HCT116 (cell line): ENCODE measurements at regions not wholly inside any gene's neighbourhood (a gene's known extent, or its start where the extent isn't known, plus 50 kb on each side); places are given as distances from the start of the nearest gene placed in this dataset.

Experiments used
- ATAC-seq: fragments of 200-7000 bp; cut with Tn5 transposase; 2 replicates; pipeline ENCODE4 v1.9.1; 2020; ENCODE audit warnings: mild to moderate bottlenecking, moderate library complexity
- BruUV-seq: library from RNA; stranded (reverse); fragments of 400-500 nt; replicated peaks from 2 replicates; lab custom pipeline; 2021; lab: Mats Ljungman, UMichigan
- CTCF ChIA-PET: fragments of 300-600 bp; sonication (Branson Sonifier 250); formaldehyde crosslinking; loops from one replicate; lab custom pipeline; 2021; ENCODE audit warnings: antibody characterized with exemption; lab: Charles Lee
- POLR2A ChIA-PET: fragments of 300-600, 350-600 bp; sonication (Branson Sonifier 250); formaldehyde crosslinking; loops from one replicate; lab custom pipeline; 2021; ENCODE audit warnings: antibody characterized with exemption; lab: Charles Lee
- RAD21 ChIA-PET, 2 experiments: fragments of 300-600 bp; sonication (Branson Sonifier 250); formaldehyde crosslinking; loops; one replicate each; lab custom pipeline; 2023; ENCODE audit warnings: low total read pairs in 2 of 2; ENCODE audit not compliant: uncharacterized antibody in 2 of 2, unreplicated experiment in 2 of 2, low non-redundant PET in 1 of 2; lab: Charles Lee
- DNase-seq: peaks from one replicate; pipeline ENCODE4 v3.0.0-alpha.2; 2010; ENCODE audit warnings: low read depth, low spot score
- H2AFZ ChIP-seq: fragments of 200-600 bp; shearing (Covaris generic), sonication (generic); 2 replicates; pipeline ENCODE4 v1.6.1; 2017; ENCODE audit warnings: low read depth, mixed run types, mixed read lengths, antibody characterized with exemption, low read length; ENCODE audit not compliant: poor library complexity, severe bottlenecking
- H3K27ac ChIP-seq: 2 replicates; pipeline ENCODE4 v1.5.1; 2012; ENCODE audit warnings: low read depth, low read length
- H3K27me3 ChIP-seq: fragments of 200-600 bp; sonication (generic); 2 replicates; pipeline ENCODE4 v1.6.1; 2016; ENCODE audit warnings: mixed run types, low read length, mixed read lengths; ENCODE audit not compliant: insufficient read depth
- H3K36me3 ChIP-seq, 2 experiments: fragments of 200-500 bp in 1 of 2; fragments of 200-600 bp in 1 of 2; sonication (Bioruptor generic) in 1 of 2; sonication (generic) in 1 of 2; 2 replicates each; pipeline versions ENCODE4 v1.5.1 to v1.6.1; 2014 to 2016; ENCODE audit warnings: low read length in 2 of 2, inconsistent platforms in 1 of 2, mixed read lengths in 1 of 2, mixed run types in 1 of 2; ENCODE audit not compliant: insufficient read depth in 2 of 2, control insufficient read depth in 1 of 2
- H3K4me1 ChIP-seq, 2 experiments: fragments of 200-600 bp in 1 of 2; sonication (generic) in 1 of 2; 2 replicates each; pipeline versions ENCODE4 v1.5.1 to v1.6.1; 2012 to 2017; ENCODE audit warnings: low read length in 2 of 2, inconsistent platforms in 1 of 2, mild to moderate bottlenecking in 1 of 2, mixed read lengths in 1 of 2, mixed run types in 1 of 2, moderate library complexity in 1 of 2; ENCODE audit not compliant: insufficient read depth in 2 of 2, control insufficient read depth in 1 of 2
- H3K4me2 ChIP-seq: fragments of 200-600 bp; sonication (generic); 2 replicates; pipeline ENCODE4 v1.6.1; 2017; ENCODE audit warnings: mixed run types, low read length, mixed read lengths
- H3K4me3 ChIP-seq, 2 experiments: fragments of 200-600 bp in 1 of 2; sonication (generic) in 1 of 2; replicated peaks in 1 of 2; 2 replicates each; pipeline ENCODE4 v1.5.1; 2011 to 2016; ENCODE audit warnings: low read length in 2 of 2, control low read depth in 1 of 2, low read depth in 1 of 2, mild to moderate bottlenecking in 1 of 2, mixed read lengths in 1 of 2, mixed run types in 1 of 2
- H3K79me2 ChIP-seq: fragments of 200-600 bp; sonication (generic); 2 replicates; pipeline ENCODE4 v1.6.1; 2017; ENCODE audit warnings: mild to moderate bottlenecking, mixed run types, low read length, moderate library complexity, mixed read lengths; ENCODE audit not compliant: insufficient read depth
- H3K9ac ChIP-seq: fragments of 200-600 bp; sonication (generic); 2 replicates; pipeline ENCODE4 v1.6.1; 2016; ENCODE audit warnings: low read length, mixed read lengths
- H3K9me2 ChIP-seq: fragments of 200-600 bp; sonication (generic), shearing (Covaris generic); 2 replicates; pipeline ENCODE4 v1.6.1; 2017; ENCODE audit warnings: mixed run types, mild to moderate bottlenecking, moderate library complexity; ENCODE audit not compliant: insufficient read depth
- H3K9me3 ChIP-seq, 2 experiments: fragments of 200-500 bp in 1 of 2; fragments of 200-600 bp in 1 of 2; sonication (Bioruptor generic) in 1 of 2; sonication (generic) in 1 of 2; 2 replicates each; pipeline ENCODE4 v1.6.1; 2014 to 2017; ENCODE audit warnings: low read length in 2 of 2, mixed read lengths in 2 of 2, inconsistent platforms in 1 of 2, low read depth in 1 of 2, mild to moderate bottlenecking in 1 of 2, mixed run types in 1 of 2, moderate library complexity in 1 of 2; ENCODE audit not compliant: control insufficient read depth in 1 of 2, insufficient read depth in 1 of 2
- H4K20me1 ChIP-seq: fragments of 200-600 bp; sonication (generic), shearing (Covaris generic); 2 replicates; pipeline ENCODE4 v1.6.1; 2017; ENCODE audit warnings: mixed run types, mild to moderate bottlenecking, moderate library complexity; ENCODE audit not compliant: insufficient read depth
- CBX3 ChIP-seq: IDR thresholded peaks from 2 replicates; pipeline ENCODE4 v1.6.1; 2012; ENCODE audit warnings: low read depth
- CTCF ChIP-seq, 3 experiments: fragments of 200-600 bp in 1 of 3; sonication (generic) in 1 of 3; IDR thresholded peaks in 2 of 3; conservative IDR thresholded peaks in 1 of 3; 2 replicates each; pipeline ENCODE4 v1.5.1; 2012 to 2017; ENCODE audit warnings: low read depth in 2 of 3, low read length in 2 of 3, antibody characterized with exemption in 1 of 3, borderline replicate concordance in 1 of 3, control low read depth in 1 of 3, mild to moderate bottlenecking in 1 of 3, mixed read lengths in 1 of 3, mixed run types in 1 of 3, moderate library complexity in 1 of 3; ENCODE audit not compliant: insufficient read depth in 1 of 3
- ELF1 ChIP-seq: IDR thresholded peaks from 2 replicates; pipeline ENCODE4 v1.6.1; 2012; ENCODE audit warnings: low read depth, borderline replicate concordance
- EZH2 ChIP-seq: fragments of 200-600 bp; sonication (generic); IDR thresholded peaks from 2 replicates; pipeline ENCODE4 v1.6.1; 2017; ENCODE audit warnings: antibody characterized with exemption, mixed run types
- EZH2phosphoT487 ChIP-seq: fragments of 200-600 bp; IDR thresholded peaks from 2 replicates; pipeline ENCODE4 v1.6.1; 2018; ENCODE audit warnings: antibody characterized with exemption, borderline replicate concordance
- MAX ChIP-seq: IDR thresholded peaks from 2 replicates; pipeline ENCODE4 v1.6.1; 2012
- POLR2A ChIP-seq: IDR thresholded peaks from 2 replicates; pipeline ENCODE4 v1.7.0; 2011; ENCODE audit warnings: borderline replicate concordance; ENCODE audit not compliant: insufficient read depth, insufficient read length; ENCODE audit errors: extremely low read depth
- POLR2AphosphoS5 ChIP-seq: IDR thresholded peaks from 2 replicates; pipeline ENCODE4 v1.6.1; 2011; ENCODE audit warnings: mild to moderate bottlenecking, low read depth, low read length, moderate library complexity
- SIN3A ChIP-seq: IDR thresholded peaks from 2 replicates; pipeline ENCODE4 v1.6.1; 2012; ENCODE audit warnings: low read depth
- SP1 ChIP-seq: IDR thresholded peaks from 2 replicates; pipeline ENCODE4 v1.6.1; 2012; ENCODE audit warnings: low read depth
- SRF ChIP-seq: IDR thresholded peaks from 2 replicates; pipeline ENCODE4 v1.6.1; 2012; ENCODE audit warnings: low read depth
- TCF7L2 ChIP-seq: IDR thresholded peaks from 2 replicates; pipeline ENCODE4 v1.7.0; 2011; ENCODE audit warnings: borderline replicate concordance, inconsistent platforms; ENCODE audit not compliant: insufficient read depth, insufficient read length; ENCODE audit errors: extremely low read depth
- YY1 ChIP-seq: IDR thresholded peaks from 2 replicates; pipeline ENCODE4 v1.6.1; 2011; ENCODE audit warnings: low read length, low read depth, moderate library complexity, mild to moderate bottlenecking; ENCODE audit not compliant: insufficient replicate concordance; ENCODE audit errors: extremely low read depth
- intact Hi-C: fragments of 100-400 bp; cut with micrococcal nuclease; formaldehyde crosslinking; loops from 2 replicates; pipeline ENCODE4 v1.10.0; 2022

DNA sequence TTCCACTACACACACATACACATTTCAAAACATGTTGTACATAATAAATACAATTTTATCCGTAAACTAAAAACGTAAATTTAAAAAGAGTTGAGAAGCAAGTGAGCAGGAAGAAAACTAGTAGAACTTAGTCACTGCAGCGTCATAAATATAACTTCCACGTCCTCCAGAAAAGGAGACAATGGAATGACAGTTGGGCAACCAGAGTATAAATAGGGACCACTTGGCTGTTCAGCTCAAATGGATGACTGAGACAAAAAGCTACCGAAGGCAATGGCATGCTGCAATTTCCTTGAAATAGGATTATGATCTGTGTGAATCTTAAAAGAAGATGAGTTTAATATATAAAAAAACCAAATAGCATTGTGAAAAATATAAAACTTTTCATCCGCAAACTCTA lies 438.5 kb upstream of the RGMB start:
- DNase-seq = no peak
- Histone ChIP-seq H3K79me2 (no peaks in the 10 kb centered on the region), H3K4me1 (no peaks in the 10 kb centered on the region), H3K4me3 (no peak overlapping the region), H3K36me3 (no peaks in the 10 kb centered on the region), H3K27ac (no peak overlapping the region), H3K4me2 (no peak overlapping the region), H3K9ac (no peak overlapping the region), H2AFZ (no peak overlapping the region), H3K27me3 (no peaks in the 10 kb centered on the region), H4K20me1 (no peaks in the 10 kb centered on the region), H3K9me3 (no peaks in the 10 kb centered on the region), H3K9me2 (no peaks in the 10 kb centered on the region)
- ATAC-seq = no peak
- intact Hi-C loops = no loop called here
- CTCF ChIA-PET = no interaction called here
- no TSS peak for BruUV-seq
- RAD21 ChIA-PET = no interaction called here
- POLR2A ChIA-PET = no interaction called here
- TF ChIP-seq SRF = no peak
- TF ChIP-seq EZH2 = no peak

GRCh38 chr5:98339141-98339848 lies 434.2 kb upstream of the RGMB start:
- no peak overlapping the region for H3K4me3 ChIP-seq
- ChIA-PET CTCF (no interaction called here), RAD21 (no interaction called here), POLR2A (no interaction called here)
- no peaks in the 10 kb centered on the region for H3K4me1 ChIP-seq
- H3K9ac ChIP-seq = no peak overlapping the region
- no peaks in the 10 kb centered on the region for H3K9me3 ChIP-seq
- no peak overlapping the region for H3K27ac ChIP-seq
- no peak for DNase-seq
- H3K9me2 ChIP-seq = no peaks in the 10 kb centered on the region
- H3K27me3 ChIP-seq = no peaks in the 10 kb centered on the region
- no TSS peak for BruUV-seq
- ATAC-seq = no peak
- no peak overlapping the region for H2AFZ ChIP-seq
- intact Hi-C loops = no loop called here
- no peaks in the 10 kb centered on the region for H4K20me1 ChIP-seq
- H3K4me2 ChIP-seq = no peak overlapping the region
- H3K36me3 ChIP-seq = no peaks in the 10 kb centered on the region
- H3K79me2 ChIP-seq = no peaks in the 10 kb centered on the region
- TF ChIP-seq CTCF (IDR thresholded peaks at IDR 0.05 in 2 of 3, conservative IDR thresholded peaks at IDR 0.05 in 1 of 3; ENCODE audit: borderline replicate concordance in 1 of 3, insufficient read depth in 1 of 3, low read depth in 2 of 3, low read length in 2 of 3) (no peak), POLR2A (no peak), MAX (no peak), POLR2AphosphoS5 (no peak), ELF1 (no peak), SIN3A (no peak), EZH2phosphoT487 (no peak), TCF7L2 (no peak), YY1 (no peak), CBX3 (no peak), SRF (no peak), SP1 (no peak)
